ENCODE measurements at regions not wholly inside any gene's neighbourhood (a gene's known extent, or its start where the extent isn't known, plus 50 kb on each side); places are given as distances from the start of the nearest gene placed in this dataset.
"Not testable (repeated sequence)": the region's sequence is repeated elsewhere in the genome, so short reads cannot be mapped to it uniquely, and the experiment has no call there.

DNA sequence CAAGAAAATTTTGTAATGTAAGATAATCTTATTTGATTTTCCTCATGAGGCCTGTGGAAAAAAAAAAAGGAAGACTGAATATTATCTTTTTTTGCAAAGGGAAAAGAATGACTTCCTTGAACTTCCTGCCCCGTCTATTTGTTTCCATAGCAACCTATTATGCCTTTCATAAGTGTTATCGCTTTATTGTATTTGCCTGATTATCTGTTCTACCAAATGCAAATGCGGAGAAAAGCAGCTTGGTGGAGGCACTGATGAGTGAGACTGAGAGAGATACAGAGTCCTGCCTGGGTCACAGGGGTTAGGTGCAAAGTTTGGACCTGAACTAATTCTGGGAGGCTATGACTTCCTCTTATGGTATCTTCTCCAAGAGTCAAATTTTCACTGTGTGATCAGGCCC lies 334.0 kb upstream of the KCNMB2 start:
- DNase-seq = no peak

DNA sequence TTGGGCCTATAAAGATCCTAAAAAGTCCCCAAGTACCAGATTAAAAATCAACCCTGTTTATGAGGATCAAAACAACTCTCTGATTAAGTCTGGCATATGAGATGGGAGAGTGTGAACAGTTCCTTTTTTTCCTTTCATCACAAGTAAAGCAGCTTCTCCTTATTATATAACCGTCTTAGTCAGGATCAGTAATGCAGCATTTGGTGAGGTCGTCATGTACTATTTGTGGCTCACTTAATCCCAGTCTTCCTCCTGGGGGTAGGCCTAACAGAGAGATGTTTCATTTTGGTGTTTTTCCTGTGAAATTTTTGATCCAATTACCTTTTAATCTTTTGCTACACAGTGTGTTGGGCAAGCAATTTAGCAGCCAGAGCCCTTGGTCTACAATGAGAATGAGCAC lies 333.1 kb upstream of the KCNMB2 start:
- no peak for DNase-seq

DNA sequence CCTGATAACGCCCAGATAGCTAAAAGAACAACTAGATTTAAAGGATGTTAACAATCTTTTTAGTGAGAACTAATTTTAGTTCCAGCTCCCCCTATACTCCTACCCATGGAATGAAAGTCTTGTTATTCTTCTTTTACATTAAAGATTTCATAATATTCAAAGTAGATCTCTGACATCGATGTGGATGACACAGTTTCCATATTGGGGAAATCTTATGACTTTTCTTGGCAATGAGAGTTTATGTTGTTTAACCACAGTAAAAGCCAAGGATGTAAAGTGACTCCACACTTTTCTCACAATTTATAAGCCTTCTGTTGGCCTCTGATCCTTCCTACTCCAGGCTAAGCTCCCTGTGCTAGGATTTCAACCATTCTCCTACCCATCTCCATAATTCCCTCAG lies 332.6 kb upstream of the KCNMB2 start:
- DNase-seq = no peak

DNA sequence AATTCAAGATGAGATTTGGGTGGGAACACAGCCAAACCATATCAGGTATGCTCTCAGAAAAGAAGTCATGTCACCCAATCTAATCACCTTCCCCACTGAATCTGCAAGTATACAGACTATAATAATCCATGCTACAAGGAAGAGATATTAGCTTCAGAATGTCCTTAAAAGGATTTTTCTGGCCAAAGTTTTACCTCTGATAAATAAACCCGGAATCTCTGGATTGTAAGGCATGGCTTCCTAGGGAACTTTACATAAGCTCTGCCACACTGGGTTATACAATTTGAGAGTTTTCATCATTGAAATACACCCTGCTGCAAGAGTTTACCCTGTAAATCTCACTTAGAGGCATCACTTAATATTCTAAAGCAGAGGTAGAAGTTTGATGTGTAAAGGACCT lies 330.5 kb upstream of the KCNMB2 start:
- DNase-seq = no peak

DNA sequence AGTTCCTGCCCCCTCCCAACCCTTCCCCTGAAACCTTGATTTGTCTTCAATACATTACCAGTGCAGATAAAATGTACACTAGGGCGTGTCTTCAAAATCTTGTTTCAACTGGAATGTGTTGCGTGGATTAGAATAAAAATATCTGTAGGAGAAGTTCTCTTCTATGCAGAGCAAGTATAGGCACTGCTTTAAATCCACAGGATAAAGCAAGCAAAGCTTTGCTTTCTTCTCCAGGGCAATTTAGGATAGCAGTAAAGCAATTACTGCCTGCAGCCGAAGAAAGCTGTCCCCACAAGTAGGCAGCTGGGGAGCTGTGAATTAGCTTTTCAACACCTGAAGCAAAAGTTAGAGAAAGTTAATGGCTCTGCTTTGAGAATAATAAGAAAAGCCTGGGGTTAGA lies 329.7 kb upstream of the KCNMB2 start:
- no peak for DNase-seq

DNA sequence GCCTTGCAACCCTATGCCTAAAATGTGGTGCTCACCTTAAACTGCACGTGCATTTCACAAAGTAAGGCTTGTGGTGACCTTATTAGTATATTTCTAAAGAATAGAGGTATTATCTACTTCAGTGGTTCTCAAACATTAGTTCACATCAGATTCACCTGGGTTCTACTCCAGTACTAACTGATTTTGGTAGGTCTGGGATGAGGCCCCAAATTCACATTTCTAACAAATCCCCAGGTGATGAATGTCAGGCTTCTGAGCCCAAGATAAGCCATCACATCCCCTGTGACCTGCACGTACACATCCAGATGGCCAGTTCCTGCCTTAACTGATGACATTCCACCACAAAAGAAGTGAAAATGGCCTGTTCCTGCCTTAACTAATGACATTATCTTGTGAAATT lies 329.1 kb upstream of the KCNMB2 start:
- DNase-seq = not testable (repeated sequence)

DNA sequence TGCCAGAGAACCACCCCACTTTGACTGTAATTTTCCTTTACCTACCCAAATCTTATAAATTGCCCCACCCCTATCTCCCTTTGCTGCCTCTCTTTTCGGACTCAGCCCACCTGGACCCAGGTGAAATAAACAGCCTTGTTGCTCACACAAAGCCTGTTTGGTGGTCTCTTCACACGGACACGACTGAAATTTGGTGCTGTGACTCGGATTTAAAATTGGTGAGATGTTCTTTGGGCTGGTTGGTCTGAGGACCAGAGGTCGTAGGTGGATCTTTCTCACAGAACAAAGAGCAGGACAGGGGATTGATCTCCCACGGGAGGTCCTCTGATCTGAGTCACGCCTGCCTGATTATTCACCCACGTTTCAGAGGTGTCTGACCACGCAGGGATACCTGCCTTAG lies 328.6 kb upstream of the KCNMB2 start:
- DNase-seq = not testable (repeated sequence)

DNA sequence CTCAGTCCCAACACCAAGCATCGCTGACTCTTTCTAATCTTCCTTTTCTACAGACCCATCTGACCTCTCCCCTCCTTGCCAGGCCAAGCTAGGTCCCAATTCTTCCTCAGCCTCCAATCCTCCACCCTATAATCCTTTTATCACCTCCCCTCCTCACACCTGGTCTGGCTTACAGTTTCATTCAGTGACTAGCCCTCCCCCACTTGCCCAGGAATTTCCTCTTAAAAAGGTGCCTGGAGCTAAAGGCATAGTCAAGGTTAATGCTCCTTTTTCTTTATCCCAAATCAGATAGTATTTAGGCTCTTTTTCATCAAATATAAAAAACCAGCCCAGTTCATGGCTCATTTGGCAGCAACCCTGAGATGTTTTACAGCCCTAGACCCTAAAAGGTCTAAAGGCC lies 327.1 kb upstream of the KCNMB2 start:
- not testable (repeated sequence) for DNase-seq

DNA sequence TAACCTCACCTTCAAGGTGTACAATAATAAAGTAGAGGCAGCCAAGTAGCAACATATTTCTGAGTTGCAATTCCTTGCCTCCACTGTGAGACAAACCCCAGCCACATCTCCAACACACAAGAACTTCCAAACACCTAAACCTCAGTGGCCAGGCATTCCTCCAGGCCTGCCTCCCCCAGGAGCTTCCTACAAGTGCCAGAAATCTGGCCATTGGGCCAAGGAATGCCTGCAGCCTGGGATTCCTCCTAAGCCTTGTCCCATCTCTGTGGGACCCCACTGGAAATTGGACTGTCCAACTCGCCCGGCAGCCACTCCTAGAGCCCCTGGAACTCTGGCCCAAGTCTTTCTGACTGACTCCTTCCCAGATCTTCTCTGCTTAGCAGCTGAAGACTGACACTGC lies 326.6 kb upstream of the KCNMB2 start:
- not testable (repeated sequence) for DNase-seq

DNA sequence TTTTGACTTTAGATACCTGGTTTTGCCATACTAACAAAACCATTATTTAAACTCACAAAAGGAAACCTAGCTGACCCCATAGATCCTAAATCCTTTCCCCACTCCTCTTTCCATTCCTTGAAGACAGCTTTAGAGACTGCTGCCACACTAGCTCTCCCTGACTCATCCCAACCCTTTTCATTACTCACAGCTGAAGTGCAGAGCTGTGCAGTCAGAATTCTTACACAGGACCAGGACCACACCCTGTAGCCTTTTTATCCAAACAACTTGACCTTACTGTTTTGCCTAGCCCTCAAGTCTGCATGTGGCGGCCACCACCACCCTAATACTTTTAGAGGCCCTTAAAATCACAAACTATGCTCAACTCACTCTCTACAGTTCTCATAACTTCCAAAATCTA lies 325.1 kb upstream of the KCNMB2 start:
- DNase-seq = not testable (repeated sequence)

DNA sequence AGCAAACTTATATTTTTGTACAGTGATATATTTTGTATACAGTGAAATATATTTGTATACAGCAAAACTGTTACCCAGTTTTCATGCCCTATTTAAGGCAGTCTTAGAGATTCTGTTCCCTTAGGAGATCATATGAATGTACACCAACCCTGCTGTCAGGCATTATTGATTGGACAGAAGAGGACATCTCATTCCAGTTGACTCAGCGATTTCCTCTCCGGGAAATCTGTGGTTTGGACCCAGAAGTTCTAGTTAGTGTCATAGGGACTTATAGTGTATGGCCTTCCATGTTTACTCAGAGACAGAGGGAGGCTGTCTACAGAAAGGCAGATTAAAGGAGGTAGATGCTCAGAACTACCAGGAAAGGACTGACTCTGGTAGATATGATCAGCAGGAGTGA lies 318.8 kb upstream of the KCNMB2 start:
- no peak for DNase-seq

DNA sequence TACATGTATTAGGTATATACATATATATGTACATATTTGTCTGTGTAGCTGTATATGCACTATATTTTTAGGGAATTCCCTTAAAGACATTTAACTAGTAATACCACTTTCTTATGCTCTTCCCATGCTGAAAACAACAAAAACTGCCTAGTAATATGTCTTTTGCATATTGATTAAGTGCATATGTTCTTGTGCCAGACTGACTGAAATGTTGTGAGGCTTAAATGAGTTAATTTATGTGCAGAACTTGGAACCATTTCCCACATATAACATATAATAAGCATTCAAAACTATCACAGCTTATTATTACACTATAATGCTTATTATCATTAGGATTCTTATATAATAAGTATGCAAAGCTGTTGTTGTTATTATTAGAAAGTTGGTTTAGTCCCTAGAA lies 318.0 kb upstream of the KCNMB2 start:
- no peak for DNase-seq

DNA sequence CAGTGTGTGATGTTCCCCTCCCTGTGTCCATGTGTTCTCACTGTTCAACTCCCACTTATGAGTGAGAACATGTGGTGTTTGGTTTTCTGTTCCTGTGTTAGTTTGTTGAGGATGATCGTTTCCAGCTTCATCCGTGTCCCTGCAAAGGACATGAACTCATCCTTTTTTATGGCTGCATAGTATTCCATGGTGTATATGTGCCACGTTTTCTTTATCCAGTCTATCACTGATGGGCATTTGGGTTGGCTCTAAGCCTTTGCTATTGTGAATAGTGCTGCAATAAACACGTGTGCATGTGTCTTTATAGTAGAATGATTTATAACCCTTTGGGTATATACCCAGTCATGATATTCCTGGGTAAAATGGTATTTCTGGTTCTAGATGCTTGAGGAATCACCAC lies 316.6 kb upstream of the KCNMB2 start:
- DNase-seq = not testable (repeated sequence)

DNA sequence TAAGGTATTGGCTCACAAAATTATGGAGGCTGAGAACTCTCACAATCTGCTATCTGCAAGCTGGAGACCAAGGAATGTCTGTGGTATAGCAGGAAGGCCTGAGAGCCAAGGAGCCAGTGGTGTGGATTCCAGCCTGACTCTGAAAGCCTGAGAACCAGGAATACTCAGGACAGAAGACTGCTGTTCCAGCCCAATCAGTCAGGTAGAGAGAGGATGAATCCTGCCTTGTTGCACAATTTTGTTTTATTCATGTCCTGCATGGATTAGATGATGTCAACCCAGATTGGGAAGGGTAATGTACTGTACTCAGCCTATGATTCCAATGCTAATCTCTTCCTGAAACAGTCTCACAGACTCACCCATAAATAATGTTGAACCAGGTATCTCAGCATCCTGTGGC lies 312.4 kb upstream of the KCNMB2 start:
- no peak for DNase-seq

DNA sequence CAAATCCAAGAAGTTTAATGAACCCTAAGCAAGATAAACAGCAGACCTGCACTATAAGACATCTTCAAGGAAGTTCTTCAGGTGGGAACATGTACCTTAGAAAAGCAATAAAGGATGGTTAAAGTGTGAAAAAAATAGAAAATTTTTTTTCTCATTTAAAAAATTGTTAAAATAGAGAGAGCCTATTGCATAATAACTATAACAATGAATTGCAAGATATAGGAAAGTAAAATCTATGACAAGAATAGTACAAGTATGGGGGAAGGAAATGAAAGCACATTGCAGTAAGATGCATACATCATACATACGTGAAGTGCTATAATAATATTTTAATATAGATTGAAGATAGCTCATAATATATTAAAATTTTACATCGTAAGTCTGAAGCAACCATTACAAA lies 310.1 kb upstream of the KCNMB2 start:
- DNase-seq = no peak

DNA sequence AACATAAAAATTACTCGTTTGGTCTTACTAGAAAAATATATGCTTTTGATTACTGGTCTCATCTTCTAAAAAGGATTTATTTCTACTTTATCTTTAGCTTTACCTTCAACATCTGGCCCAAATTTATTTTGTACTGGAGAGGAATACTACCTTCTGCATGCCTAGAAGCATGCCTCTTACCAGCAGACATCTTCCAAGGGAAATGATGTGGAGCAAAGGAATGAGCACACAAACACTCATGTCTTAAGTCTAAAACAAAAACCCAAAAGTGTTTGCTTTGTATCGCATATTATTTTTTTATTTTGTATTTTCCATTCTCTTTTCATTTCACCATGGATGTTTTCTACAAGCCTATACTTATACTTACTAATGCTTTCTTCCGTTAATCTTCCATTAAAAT lies 304.6 kb upstream of the KCNMB2 start:
- DNase-seq = no peak

DNA sequence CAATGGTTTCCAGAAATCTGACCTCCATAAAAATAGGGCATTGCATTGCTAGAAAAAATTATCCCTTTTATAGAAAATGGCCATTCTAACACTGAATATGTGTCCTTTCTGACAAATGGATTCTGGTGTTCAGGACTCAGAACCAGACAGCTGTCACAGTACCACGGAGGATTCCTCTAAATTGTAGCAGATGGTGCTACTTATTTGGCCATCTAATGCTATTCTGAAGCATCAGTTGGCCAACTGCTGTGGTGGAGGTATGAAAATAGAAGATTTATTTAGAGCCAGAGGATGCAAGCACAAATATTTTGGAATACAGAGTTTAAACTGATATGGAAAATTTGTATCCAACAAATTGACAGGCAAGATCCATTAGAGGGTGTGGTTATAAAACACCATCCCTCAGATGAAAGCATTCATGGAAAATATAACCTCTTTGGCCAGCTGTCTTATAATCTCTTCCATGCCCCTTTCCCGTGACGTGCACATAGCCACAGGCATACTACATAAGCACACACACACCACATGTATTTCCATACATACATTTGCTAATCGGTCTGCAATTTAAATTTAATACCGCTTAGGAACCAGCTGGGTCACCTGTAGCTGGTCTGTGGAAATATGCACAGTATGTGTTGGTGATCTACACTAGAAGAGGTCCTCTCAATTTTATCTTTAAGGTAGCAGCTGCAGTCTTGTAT lies 302.7 kb upstream of the KCNMB2 start:
- no peak for DNase-seq

DNA sequence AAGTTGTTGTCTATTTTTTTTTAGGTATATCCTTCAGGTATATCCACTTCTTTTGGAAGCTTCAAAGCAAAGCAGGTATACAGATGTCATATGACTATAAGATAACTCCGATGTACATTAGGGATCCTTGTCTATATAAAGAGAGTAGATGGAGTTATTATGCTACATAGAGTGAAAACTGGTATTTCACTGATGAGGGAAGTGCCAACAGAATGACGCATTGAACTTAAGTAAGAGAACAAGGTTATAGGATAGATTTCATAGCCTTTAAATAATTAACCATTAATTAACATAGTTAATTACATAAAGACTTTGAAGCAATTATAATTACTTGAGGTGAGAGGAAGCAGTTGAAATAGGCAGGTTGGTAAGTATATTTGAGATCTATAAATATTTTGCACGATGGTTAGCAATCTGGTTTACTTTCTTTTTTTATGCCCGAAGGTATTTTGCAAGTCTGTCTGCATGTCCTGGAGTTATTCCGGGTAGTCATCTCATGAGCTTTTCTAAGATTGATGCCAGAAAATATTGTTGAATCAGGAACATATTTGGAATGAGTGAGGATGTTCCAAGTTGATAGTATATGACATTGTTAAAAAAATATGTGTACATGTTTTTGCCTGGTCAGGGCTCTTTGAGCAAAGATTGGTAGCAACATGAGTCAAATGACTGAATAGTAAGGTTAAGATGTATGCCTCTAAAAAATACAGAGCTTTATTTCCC lies 299.5 kb upstream of the KCNMB2 start:
- DNase-seq = no peak

DNA sequence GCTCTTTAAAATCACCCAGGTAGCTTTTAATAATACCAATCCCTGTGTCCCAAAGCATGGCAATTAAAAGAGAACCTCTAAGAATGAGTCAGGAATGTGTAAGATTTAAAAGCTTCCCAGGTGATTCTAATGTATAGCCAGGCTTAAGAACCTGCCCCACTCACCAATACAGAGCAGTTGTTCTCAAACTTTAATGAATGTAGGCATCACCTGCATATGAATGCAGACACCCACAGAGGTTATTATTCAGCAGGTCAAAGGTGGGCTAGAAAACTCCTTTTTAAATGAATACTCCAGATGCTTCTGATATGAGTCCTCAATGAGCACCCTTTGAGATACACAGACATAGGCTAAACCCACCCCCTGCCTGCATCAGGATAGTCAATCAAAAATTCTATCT lies 298.1 kb upstream of the KCNMB2 start:
- no peak for DNase-seq

DNA sequence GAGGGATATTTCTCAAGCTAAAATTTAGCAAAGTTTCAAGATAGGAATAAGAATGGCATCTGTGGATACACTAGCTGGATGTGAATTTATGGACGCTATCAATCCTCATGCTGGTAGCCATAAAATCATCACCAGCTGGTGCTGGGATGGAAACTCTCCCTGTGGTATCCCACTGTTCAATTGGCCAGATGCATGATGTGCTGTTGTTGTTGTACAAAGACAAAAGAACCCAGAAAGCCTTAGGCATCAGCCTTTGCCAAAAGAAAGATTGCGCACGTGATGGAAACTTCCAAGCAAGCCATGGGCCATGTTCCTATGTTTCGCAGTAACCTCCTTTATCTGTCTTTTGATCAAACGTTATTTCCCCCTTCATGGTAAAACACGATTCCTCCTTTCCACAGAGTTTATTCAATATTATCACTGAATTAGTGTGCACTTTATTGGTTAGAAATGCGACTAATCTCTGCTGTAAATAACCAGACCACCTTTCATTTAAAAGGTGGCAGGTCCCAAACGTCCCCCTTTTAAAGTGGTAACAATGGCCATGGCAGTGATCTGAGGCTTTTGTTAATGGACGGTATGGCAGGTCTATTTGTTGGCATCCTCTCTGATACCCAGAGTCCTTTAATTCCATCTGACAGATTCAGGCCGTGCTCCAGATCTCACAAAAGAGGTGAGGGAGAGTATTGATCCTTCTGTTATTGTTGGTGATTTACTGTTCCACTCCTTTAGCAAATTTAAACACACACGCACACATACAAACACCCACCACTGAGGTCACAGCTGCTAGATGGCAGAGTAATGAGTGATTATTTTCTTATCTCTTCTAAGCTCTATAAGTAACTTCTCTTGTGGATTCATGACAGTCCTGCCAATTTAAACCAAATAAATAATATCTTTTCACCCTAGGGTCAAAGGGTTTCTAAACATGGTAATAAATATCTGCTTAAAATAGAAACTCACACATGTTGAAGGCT lies 291.2 kb upstream of the KCNMB2 start:
- DNase-seq = no peak

DNA sequence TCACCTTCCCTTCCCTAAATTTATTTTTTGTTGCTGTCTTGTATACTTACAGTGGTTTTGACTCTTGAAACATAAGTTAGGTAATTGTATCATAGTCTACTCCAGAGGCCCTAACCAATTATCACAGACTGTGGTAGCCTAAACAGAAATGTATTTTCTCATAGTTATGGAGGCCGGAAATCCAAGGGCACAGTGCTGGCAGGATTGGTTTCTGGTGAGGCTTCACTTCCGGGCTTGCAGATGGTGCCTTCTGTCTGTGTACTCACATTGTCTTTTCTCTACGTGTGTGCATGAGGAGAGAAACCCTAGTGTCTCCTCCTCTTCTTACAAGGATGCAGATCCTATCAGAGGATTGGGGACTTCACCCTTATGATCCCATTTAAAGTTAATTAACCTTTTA lies 290.2 kb upstream of the KCNMB2 start:
- DNase-seq = no peak

DNA sequence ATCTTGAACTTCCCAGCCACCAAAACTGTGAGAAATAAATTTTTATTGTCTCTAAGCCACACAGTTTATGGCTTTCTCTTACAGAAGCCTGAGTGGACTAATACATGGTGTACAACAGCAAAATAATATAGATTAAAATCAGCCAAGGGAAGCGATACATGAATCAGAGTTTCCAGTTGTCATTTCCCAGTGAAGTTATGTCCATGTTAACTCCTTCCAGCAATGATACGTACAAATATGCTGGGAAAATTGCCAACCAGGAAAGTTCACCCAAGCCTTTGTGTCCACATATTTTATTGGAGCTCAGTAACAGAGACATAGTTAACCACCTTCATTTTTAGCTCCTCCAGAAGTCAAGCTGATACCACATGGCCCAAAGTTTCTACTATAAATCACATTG lies 280.9 kb upstream of the KCNMB2 start:
- no peak for DNase-seq

DNA sequence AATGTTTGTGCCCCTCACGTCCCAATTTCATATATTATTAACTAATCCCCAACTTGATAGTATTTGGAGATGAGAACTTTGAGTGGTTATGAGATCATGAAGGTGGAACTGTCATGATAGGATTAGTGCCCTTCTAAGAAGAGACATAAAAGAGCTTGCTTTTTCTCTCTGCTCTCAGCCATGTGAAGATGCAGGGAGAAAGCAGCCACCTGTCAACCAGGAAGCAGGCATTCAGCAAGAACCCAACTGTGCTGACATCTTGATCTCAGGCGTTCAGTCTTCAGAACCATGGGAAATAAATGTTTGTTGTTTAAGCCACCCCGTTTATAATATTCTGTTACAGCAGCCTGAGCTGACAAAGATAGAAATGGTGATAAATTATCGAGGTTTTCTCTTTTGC lies 278.7 kb upstream of the KCNMB2 start:
- no peak for DNase-seq

DNA sequence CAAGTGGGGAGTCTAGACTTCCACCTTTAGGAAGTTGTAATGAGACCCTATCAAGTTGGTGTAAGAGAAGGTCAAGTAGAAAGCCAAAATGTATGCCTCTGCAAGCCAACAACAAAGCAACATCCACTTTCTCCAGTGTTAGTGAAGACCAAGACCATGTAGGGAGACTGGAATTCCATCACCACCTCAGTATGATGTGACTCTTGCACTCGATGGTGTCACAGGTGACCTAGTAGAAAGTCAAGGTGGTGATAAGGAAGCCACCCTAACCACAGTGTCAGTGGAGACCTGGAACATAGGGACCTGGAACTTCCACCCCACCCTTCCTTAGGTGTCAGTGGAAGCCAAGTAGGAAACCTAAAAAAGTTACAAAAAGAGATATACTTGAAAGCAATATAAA lies 278.1 kb upstream of the KCNMB2 start:
- DNase-seq = no peak

All from stimulated activated CD4-positive, alpha-beta T cell treated with anti-CD3 and anti-CD28 coated beads, Interleukin-4, amount 100 ng/mL, for 4 hours (primary cell).